Cardiac muscle cell (in vitro differentiated cells and primary cell): ENCODE measurements at regions not wholly inside any gene's neighbourhood (a gene's known extent, or its start where the extent isn't known, plus 50 kb on each side); places are given as distances from the start of the nearest gene placed in this dataset.

Experiments
- DNase-seq, 2 donors: peaks; one replicate each; pipeline versions ENCODE4 v3.0.0 to v3.0.0-alpha.2; 2010 to 2017; ENCODE audit warnings: low read depth in 1 of 2, low spot score in 1 of 2
- H3K27ac ChIP-seq: fragments of 200-600 bp; sonication (generic); 2 replicates; pipeline ENCODE4 v1.5.1; 2016
- H3K27me3 ChIP-seq: fragments of 200-600 bp; sonication (generic); 2 replicates; pipeline ENCODE4 v1.6.0; 2016; ENCODE audit warnings: control low read depth
- H3K36me3 ChIP-seq: fragments of 200-600 bp; sonication (generic); 2 replicates; pipeline ENCODE4 v1.5.1; 2016; ENCODE audit warnings: control low read depth
- H3K4me1 ChIP-seq: fragments of 200-600 bp; sonication (generic); 2 replicates; pipeline ENCODE4 v1.8.1; 2017; ENCODE audit warnings: low read depth, mild to moderate bottlenecking, mixed run types
- H3K4me3 ChIP-seq: fragments of 200-600 bp; sonication (generic); 2 replicates; pipeline ENCODE4 v1.5.1; 2016; ENCODE audit warnings: mild to moderate bottlenecking
- H3K9me3 ChIP-seq: fragments of 200-600 bp; sonication (generic); 2 replicates; pipeline ENCODE4 v1.5.1; 2017; ENCODE audit warnings: low read depth, mild to moderate bottlenecking, control low read depth
- TF ChIP-seq, protein P1 (sequence below): IDR thresholded peaks from 2 replicates; pipeline ENCODE4 v1.5.1; 2012; ENCODE audit warnings: low read depth, mild to moderate bottlenecking, low read length

DNA sequence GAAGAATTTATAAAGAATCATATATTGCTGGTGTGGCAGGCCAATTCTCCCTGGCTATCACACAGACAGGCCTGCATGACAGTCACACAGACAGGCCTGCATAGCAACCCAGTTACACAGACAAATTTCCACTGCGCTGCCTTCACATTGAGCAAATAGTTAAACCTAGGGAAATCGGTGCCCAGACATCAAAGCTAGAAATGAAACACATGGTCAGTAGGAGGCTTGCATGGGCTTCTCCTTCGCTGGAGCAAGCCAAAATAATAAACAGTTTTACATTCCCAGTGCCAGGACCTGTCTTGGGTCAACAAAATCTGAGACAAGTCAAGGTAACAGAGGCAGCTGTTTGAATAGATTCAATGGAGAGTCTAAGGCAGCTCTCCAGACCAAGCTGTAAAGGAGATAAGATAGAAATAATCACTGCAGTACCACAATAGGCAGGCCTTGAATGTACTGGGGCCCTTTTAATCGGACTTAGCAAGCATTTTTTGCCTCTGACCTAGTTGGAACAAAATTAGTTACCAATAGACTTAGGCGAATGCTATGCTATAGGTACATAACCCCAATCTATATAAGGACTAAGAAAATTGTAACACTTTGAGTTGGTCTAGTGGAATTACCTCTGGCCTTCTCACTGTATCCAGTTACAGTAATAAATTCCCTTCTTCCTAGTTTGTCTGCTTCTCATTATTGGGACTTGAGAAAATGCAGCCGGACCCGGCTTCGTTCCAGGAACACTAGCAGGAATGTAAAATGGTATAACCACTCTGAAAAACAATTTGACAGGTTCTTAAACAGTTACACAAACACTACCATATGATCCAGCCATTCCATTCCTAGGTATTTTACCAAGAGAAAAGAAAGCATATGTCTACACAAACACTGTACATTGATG lies 274.7 kb upstream of the UBE2E2 start:
- DNase-seq, result peak in 1 of 2 donors; percentile 19
- peak overlapping the region; percentile 70 for H3K27ac ChIP-seq
- H3K4me3 ChIP-seq, result no peak overlapping the region
- no peaks in the 10 kb centered on the region for H3K36me3 ChIP-seq
- TF ChIP-seq, protein P1, sequence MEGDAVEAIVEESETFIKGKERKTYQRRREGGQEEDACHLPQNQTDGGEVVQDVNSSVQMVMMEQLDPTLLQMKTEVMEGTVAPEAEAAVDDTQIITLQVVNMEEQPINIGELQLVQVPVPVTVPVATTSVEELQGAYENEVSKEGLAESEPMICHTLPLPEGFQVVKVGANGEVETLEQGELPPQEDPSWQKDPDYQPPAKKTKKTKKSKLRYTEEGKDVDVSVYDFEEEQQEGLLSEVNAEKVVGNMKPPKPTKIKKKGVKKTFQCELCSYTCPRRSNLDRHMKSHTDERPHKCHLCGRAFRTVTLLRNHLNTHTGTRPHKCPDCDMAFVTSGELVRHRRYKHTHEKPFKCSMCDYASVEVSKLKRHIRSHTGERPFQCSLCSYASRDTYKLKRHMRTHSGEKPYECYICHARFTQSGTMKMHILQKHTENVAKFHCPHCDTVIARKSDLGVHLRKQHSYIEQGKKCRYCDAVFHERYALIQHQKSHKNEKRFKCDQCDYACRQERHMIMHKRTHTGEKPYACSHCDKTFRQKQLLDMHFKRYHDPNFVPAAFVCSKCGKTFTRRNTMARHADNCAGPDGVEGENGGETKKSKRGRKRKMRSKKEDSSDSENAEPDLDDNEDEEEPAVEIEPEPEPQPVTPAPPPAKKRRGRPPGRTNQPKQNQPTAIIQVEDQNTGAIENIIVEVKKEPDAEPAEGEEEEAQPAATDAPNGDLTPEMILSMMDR, result no peak
- H3K9me3 ChIP-seq, result no peaks in the 10 kb centered on the region
- no peaks in the 10 kb centered on the region for H3K27me3 ChIP-seq
- peaks cover 6% of the 10 kb centered on the region for H3K4me1 ChIP-seq

DNA sequence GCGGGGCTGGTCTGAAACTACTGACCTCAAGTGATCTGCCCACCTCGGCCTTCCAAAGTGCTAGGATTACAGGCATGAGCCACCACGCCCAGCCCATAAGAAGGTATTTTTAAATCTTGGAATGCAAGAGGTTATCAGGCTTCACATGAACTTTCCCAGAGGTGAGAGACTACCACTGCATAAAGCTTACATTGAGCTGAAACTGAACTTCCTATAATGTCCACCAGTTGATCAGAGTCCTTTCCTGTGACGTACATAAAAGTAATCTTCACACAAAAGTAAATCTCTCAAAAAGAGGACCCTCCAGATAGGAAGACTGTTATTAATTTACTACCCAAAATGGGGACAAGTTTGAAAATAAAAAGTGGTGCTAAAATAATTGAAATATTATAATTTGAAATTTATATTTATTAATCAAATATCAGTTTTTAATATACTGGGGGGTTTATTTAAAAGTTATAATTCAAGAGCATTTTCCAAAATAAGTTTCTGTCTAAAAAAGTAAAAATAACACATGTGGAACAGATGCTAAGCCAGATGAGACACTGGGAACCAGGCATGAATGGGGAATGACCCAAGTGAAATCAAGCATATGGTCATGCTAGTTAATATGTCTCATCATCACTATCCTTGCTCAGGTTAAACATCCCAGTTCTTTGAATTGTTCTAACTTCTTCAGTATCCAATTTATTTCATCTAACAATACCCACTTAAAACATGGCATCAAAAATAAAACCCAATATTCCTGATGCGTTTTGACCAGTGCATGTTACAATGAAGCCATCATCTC lies 269.9 kb upstream of the UBE2E2 start:
- TF ChIP-seq, protein P1, result no peak
- Histone ChIP-seq H3K4me3 (no peak overlapping the region), H3K4me1 (peaks cover 6% of the 10 kb centered on the region), H3K36me3 (no peaks in the 10 kb centered on the region), H3K27me3 (no peaks in the 10 kb centered on the region), H3K27ac (no peak overlapping the region), H3K9me3 (no peaks in the 10 kb centered on the region)
- DNase-seq, result no peak

DNA sequence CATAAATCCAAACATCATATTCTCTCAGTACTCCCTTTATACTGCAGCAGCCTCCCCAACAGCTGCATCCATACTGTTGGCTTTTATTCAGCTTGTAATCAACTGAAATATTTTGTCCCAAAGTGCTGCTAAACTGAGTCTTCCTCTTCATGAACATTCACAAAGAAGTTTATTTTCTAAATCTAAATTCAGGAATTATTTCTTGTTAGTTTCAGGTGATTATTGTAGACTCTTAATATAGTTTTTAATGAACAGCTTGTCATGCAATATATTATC lies 269.3 kb upstream of the UBE2E2 start:
- H3K36me3 ChIP-seq, result no peaks in the 10 kb centered on the region
- H3K4me1 ChIP-seq, result peaks cover under 1% of the 10 kb centered on the region
- no peak overlapping the region for H3K27ac ChIP-seq
- TF ChIP-seq, protein P1, result no peak
- H3K4me3 ChIP-seq, result no peak overlapping the region
- no peaks in the 10 kb centered on the region for H3K27me3 ChIP-seq
- DNase-seq, result no peak
- no peaks in the 10 kb centered on the region for H3K9me3 ChIP-seq

- Histone ChIP-seq H3K27ac (no peak overlapping the region), H3K4me3 (no peak overlapping the region), H3K36me3 (no peaks in the 10 kb centered on the region), H3K4me1 (no peaks in the 10 kb centered on the region), H3K9me3 (no peaks in the 10 kb centered on the region), H3K27me3 (no peaks in the 10 kb centered on the region)
- TF ChIP-seq, protein P1, result no peak
- DNase-seq, result no peak
Measured at GRCh38 chr3:22935040-22935439, 268.1 kb upstream of the UBE2E2 start.

- TF ChIP-seq, protein P1, result no peak
- no peak overlapping the region for H3K4me3 ChIP-seq
- no peak for DNase-seq
- H3K36me3 ChIP-seq, result no peaks in the 10 kb centered on the region
- no peak overlapping the region for H3K27ac ChIP-seq
- no peaks in the 10 kb centered on the region for H3K9me3 ChIP-seq
- no peaks in the 10 kb centered on the region for H3K4me1 ChIP-seq
- H3K27me3 ChIP-seq, result no peaks in the 10 kb centered on the region
Measured at GRCh38 chr3:22937536-22937935, 265.6 kb upstream of the UBE2E2 start.
